ENCODE measurements at regions not wholly inside any gene's neighbourhood (a gene's known extent, or its start where the extent isn't known, plus 50 kb on each side); places are given as distances from the start of the nearest gene placed in this dataset.

GRCh38 chr2:152813351-152813750, 94.9 kb downstream of the ARL6IP6 start:
- DNase-seq (ENCODE audit: extremely low spot score, unreplicated experiment), result no peak
- Mint-ChIP-seq H3K27ac (no peak overlapping the region), H3K36me3 (no peaks in the 10 kb centered on the region), H3K27me3 (no peaks in the 10 kb centered on the region), H3K4me1 (ENCODE audit: unreplicated experiment) (no peaks in the 10 kb centered on the region), H3K9me3 (peaks cover 6% of the 10 kb centered on the region), H3K4me3 (no peak overlapping the region)
- TF ChIP-seq CTCF (conservative IDR thresholded peaks at IDR 0.05), result no peak

All from type B pancreatic cell (in vitro differentiated cells).